Cerebellar cortex (tissue), 1 donor: ENCODE measurements at regions not wholly inside any gene's neighbourhood (a gene's known extent, or its start where the extent isn't known, plus 50 kb on each side); places are given as distances from the start of the nearest gene placed in this dataset.

Experiments used
- DNase-seq: peaks from one replicate; pipeline ENCODE4 v3.0.0-alpha.2; 2015; ENCODE audit warnings: low spot score

DNA sequence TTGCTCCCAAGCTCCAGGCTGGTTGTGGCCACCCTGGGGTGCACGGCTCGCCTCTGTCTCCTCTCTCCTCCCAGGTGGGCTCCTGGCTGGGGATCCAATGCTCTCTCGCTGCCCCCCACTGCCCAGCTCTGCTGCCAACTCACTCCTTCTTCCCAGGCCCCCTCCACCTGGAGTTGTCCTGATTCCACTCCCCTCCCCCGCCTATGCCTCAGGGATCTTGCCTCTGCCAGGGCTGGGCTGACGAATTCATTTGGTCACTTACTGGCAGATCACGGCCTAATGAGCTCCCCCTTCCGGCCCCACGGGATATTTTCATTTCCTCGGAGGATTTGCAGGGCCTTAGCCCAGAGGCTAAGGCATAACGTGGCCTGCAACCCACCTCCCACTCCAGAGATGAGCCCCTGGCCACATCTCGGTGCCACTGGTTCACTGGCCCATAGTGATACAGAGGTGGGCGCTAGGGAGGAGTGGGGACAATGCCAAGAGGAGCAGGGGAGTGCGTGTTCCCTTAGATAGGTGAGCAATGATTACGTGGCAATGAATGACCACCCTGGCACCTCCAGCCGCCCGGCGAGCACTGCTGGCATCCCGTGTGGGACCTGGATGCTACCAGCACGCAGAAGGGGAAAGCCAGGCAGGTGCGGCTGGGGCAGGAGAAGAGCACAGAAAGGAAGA lies 344.6 kb upstream of the SHH start:
- DNase-seq, result peak; percentile 20

DNA sequence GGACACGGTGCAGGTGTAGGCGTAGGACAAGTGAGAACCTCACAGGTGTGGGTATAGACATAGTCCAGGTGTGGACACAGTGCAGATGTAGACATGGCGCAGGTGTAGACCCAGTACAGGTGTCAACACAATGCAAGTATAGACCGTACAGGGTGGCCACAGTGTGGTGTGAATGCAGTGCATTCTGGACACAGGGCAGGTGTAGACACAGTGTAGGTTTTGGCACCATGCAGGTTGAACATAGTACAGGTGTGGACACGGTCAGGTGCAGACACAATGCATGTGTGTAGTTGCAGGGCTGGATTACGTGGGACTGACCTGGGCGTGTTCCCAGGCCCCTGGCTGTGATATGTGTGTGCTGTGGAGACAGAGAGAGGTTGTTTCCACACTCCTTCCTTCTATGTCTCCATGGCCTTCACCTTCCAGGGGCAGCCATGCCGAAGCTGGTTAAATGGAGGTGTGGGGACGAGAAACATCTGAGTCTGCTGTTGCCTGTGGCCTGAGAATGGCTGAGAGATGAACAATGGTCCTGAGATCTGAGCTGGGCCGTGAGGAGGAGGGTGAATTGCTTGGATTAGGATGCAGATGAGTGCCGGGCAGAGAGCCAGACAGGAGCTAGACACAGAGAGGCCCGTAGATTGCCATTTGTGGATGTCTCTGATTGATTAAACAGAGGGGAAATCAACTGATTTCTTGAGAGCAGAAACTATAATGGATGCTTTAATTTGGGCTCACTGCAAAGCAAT lies 343.9 kb upstream of the SHH start:
- DNase-seq, result no peak

DNA sequence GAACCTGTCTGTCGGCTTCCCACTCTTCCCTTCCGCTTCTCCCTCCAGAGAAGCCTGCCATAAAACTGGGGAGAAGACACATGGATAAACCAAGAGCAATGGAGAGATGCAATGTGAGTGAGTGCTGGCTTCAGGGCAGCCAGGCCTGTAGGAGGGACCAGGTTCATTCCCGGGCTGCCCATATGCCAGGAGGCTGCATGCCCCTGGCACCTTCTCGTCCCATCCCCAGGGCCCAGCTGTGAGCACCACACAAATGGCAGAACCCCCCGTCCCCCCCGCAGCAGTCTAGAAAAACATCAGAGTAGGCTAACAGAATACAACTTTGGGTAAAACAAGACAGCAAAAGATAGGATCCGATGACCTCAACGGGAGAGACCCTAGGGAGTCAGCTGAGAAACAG lies 341.3 kb upstream of the SHH start:
- no peak for DNase-seq

DNA sequence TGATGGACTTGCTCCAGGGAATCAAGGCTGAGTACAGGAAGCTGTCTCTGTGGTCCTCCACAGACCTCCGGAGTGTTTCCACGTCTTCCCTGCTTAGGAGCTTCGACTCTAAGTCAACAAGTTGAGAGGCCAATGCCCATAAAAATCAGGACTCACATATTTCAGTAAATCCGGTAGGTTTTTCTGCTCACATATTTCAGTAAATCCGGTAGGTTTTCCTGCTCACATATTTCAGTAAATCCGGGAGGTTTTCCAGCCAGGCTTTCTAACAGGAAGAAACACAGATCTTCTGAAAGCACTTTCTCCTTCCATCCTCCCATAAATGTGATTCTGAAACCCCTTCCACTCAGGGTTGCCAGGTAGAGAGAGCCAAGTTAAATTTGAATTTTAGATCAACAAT lies 340.1 kb upstream of the SHH start:
- DNase-seq, result peak; percentile 0

DNA sequence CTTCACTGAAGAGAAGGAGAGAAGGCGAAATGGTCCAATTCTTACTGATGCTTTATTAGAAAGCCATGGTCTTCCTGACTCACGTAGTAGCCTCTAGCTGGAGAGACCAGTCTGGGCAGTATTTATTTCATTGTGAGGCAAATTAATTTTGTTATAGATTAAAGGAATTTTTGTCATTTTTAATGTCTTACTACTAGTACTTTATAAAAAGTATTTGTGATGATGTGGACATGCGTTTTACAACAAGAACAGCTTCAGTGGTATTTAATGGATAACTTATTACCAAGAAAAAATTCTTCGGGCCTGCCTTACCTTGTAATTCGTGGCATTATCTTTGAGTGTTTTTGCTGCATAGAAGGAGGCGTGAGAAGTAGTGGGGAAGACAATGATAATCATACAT lies 339.4 kb upstream of the SHH start:
- DNase-seq, result no peak

DNA sequence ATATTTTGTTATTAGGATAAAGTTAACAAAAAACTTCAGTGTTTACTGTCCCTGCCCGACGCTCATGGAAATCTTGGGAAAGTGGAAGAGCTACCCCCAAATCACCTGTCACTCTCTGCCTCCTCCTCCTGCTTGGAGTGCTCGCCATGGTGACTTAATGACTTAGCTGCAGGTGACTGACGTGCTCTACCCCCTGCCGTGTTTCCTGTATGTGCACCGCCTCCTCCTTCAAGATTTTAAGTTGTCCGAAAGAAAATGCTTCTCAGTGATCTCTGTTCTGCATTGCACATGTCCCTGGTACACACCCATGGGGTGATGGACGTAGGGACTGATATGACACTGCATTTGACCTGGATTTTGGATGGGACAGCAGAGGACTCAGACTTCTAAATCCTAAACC lies 338.8 kb upstream of the SHH start:
- no peak for DNase-seq

DNA sequence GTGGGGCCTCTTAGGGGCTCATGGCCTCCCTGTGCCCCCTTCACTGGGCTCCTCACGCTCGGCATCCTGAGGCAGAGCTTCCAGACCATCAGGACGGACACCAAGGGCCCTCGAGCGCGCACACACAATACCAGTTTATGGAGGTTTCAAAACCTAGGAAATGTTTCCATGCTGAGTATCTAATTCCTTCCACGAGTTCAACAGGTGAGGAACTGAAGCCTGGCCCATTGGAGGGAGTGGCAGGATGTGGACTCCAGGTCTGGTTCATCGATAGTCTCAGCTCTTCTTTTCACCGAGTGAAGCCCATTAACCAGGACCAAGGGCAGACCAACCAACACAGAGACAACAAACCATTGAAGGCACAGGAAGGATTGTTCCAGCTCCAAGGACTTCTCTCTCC lies 336.7 kb upstream of the SHH start:
- DNase-seq, result no peak

- no peak for DNase-seq
These were observed 336.3 kb upstream of the SHH start for GRCh38 chr7:156148547-156148946.

DNA sequence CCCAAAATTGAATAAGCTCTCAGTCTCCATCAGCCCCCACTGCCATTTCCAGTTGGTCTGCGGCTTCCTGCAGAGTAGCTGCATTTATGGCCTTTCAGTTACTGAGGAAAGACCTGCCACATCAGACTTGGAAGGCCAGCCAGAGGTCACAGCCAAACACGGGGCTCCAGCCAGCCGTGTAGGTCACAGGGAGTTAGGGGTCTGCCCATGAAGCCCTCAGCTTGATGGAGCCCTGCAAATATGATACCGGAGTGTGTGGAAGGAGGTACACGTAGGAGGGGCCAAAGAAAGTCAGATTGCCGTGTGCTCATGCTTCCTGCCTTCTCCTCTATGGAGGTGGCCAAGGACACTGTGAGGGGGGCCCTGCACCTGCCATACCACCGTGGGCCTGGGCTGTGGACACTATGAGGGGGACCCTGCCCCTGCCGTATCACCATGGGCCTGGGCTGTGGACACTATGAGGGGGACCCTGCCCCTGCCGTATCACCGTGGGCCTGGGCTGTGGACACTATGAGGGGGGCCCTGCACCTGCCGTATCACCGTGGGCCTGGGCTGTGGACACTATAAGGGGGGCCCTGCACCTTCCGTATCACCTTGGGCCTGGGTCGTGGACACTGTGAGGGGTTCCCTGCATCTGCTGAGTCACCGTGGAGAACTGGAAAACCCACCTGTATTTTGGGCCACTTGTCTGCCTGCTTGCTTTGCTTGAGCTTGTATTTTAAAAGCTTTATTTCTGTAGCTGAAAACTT lies 335.7 kb upstream of the SHH start:
- DNase-seq, result no peak

DNA sequence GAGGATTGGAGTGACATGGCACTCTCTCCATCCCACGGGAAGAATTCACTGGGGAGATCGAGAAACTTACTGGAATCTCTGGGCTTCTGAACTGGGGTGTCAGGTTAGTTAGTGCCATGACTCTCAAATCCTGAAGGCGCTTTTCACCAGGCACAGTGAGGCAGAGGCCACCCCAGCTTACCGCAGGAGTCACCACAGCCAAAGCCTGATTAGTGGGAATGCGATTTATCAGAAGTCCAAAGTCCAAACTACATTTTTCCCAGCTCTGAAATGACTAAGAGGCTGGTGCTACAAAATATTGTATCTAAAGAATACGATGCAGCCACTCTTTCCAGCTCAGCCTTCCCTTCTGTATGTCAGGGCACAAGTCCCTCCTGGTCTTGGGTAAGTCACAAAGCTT lies 334.8 kb upstream of the SHH start:
- no peak for DNase-seq

DNA sequence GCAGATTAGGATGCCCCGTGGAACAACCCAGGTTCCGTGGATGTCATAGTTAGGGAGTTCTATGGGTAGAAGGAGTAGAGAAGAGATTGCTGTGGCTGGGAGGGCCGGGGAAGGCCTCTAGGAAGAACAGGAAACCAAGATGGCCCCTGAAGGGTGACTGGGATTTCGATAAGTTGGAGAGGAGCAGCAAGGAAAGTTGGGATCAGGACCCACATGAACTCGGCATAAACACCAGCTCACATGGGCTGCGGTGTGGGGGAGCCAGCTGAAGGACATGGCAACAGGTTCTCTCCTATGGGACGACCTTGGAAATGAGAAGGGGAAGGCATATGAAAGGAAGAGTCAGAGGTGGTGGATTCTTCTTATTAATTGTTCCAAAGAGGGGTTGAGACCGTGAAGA lies 333.7 kb upstream of the SHH start:
- no peak for DNase-seq

DNA sequence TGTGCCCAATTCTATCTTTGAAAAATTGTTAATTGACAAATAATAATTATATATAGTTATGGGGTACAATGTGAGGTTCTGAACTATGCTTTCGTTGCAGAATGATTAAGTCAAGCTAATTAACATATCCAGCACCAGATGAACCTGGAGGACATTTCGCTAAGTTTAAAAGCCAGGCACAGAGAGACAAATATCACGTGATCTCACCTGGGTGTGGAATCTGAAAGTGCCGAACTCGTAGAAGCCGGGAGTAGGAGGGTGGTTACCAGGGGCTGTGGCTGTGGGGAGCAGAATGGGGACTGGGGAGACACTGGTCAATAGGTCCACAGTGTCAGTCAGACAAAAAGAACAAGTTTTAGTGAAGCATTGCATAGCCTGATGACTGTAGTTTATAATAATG lies 332.9 kb upstream of the SHH start:
- DNase-seq, result no peak

- DNase-seq, result no peak
These were observed 331.4 kb upstream of the SHH start for GRCh38 chr7:156143683-156144082.

DNA sequence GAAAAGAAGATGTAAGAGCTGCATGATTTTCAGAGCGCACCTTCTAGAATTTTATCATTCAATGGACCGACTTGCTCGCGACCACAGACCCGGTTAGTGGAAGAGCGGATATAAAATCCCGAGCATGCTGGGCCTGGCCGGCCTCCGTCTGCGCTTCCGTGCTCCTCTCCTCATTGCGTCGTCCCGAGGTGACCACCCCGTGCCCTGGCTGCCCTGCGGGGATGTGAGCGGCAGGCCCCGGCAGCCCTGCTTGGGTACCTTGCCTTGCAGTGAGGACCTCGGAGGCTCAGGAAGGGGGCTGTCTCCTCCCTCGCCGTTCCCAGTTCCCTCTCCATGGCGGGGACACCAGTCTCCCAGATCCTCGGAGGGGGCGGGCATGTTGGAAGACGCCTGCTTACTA lies 330.9 kb upstream of the SHH start:
- DNase-seq, result no peak

DNA sequence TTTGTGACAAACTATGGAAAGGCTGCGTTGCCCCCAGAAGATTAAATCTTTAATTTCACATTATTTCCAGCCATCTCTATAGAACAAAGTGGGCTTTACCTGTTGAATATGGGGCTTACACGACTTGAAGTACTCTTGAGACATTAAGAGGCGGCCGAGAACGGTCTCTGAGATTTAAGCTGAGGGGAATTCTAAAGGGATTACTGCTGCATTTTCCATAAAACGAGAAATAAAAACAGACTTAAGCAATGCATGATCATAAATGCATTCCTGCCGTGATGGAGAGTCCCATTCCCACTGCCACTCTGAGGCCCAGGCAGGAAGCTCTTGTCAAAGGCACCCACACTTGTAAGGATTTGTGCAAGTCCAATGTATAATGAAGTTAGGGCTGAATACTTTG lies 329.7 kb upstream of the SHH start:
- DNase-seq, result no peak

DNA sequence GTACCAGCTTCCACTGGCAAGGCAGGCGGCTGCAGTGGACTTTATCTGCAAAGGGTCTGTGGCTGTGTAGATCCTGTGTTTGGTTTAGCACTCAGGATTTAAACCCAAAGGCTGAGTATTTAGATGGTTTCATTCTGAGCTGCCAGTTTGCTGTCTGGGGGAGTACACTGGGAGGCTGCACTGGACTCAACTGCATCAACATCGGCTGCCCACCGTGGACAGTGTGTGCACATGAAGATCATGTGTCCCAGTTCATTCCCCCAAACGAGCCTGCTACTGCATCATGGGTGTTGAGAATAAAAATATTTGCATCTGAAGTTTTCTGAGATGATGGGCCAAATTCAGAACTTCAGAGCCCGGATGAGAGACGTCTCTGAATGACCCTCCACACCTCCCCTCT lies 328.6 kb upstream of the SHH start:
- no peak for DNase-seq

- no peak for DNase-seq
These were observed 328.2 kb upstream of the SHH start for GRCh38 chr7:156140447-156140846.

DNA sequence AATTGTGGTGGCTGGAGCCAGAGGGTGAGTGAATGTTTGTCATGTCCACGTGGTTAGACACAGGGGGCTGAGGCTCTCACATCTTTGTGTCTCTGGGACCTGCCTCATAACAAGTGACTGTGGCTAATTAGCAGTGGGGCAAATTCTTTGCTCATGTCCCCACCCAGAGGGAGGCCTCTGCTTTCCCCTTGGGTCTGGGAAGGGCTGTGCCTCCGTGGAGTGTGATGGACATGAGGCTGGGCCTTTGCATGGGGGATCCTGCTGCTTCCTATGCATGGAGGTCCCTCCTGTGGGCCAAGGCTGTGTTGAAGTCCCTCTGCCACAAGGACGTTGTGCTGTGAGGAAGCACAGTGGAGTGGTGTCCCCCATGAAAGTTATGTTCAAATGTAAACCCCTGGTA lies 327.4 kb upstream of the SHH start:
- no peak for DNase-seq

GRCh38 chr7:156139112-156139511 lies 326.8 kb upstream of the SHH start:
- no peak for DNase-seq

- DNase-seq, result no peak
These were observed 319.6 kb upstream of the SHH start for GRCh38 chr7:156131881-156132280.

GRCh38 chr7:156129522-156129921 lies 317.3 kb upstream of the SHH start:
- DNase-seq, result no peak

DNA sequence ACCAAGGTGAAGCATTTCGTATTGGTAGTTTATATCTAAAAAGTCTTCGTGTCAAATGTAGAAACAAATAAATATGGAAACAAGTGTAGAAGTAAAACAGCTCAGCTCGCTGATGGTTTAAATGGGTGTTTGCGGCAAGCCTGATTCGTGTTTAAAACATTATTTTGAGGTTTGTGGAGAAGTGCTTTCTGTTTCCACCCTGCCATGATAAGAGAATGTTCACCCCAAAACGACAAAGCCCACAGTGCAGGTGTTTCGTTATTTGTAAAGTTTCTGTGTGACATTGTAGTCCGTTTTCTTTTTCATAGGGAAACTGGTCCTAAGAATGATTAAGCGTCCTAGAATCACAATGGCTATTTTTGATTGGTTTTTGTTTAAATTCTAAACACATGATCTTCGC lies 316.2 kb upstream of the SHH start:
- no peak for DNase-seq
